NCI-H2196 treated with DMSO at 0.1 percent for 48 hours (cell line): ENCODE measurements at regions not wholly inside any gene's neighbourhood (a gene's known extent, or its start where the extent isn't known, plus 50 kb on each side); places are given as distances from the start of the nearest gene placed in this dataset.
A peak's percentile ranks its signal among the peaks of the same experiment; 100 is the strongest.

Experiments
- DNase-seq: peaks from one replicate; lab custom pipeline; 2025; ENCODE audit not compliant: unreplicated experiment; lab: John Stamatoyannopoulos, UW

- DNase-seq = no peak
Measured at GRCh38 chr20:60810561-60810960, 441.5 kb upstream of the CDH4 start.

DNA sequence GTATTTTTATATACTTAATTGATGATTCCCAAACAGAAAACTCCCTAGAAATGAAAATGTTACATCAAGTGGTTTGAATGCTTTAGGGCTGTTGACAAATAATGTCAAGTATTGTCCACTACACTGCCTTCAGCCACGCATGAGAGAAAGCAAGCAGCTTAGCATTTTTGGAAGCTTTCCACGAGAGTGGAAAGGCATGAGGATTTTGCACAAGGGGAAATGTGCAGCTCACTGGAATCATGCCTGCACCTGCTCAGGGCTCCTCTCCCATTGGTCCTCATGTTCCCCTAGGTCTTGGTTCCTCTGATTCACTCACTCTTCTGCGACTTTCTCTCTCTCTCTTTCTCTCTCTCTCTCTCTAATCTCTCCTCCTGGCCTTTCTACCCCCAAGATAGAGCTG, 439.5 kb upstream of the CDH4 start:
- DNase-seq = no peak

GRCh38 chr20:60813066-60813465, 439.0 kb upstream of the CDH4 start:
- DNase-seq = no peak

GRCh38 chr20:60815656-60816055, 436.4 kb upstream of the CDH4 start:
- no peak for DNase-seq

DNA sequence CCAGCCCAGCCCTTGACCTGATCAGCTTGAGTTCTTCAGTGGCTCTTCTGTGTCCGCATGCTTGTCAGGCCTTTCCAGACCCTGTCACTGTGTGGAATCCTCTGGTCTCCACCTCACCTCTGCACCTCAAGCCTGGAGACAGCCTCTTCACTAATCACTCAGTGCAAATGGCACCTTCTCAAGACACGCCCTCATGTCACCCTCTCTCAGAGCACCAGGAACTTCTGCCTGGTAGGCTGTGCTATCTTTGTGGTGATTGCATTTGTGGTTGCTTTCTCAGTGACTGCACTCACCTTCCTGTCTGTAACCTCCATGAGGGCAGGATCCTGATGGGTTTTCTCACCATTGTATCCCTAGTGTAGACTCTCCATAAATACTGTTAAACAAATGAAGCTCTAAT, 435.2 kb upstream of the CDH4 start:
- DNase-seq = no peak

DNA sequence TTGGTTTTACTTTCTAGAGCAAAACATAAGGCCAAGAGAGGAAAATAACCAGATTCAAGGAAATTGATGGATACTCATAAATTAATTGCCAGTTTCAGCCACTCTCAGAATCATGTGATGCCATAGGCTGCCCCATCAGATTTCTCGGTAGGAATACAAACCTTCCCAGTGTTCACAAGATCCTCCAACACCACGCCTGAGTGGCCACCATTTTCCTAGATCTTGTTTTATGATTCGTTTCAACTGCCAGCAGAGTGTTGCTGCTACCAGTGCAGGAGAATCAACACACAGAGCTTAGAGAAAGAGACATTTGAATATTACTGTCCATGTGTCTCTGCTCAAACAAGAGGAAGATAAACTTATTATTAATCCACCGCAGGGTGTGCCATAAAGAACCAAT, 434.2 kb upstream of the CDH4 start:
- DNase-seq = no peak

GRCh38 chr20:60819511-60819910, 432.6 kb upstream of the CDH4 start:
- DNase-seq = no peak

GRCh38 chr20:60820149-60820548, 431.9 kb upstream of the CDH4 start:
- no peak for DNase-seq

GRCh38 chr20:60820918-60821317, 431.1 kb upstream of the CDH4 start:
- DNase-seq = no peak

GRCh38 chr20:60822699-60823607, 429.1 kb upstream of the CDH4 start:
- DNase-seq = no peak

DNA sequence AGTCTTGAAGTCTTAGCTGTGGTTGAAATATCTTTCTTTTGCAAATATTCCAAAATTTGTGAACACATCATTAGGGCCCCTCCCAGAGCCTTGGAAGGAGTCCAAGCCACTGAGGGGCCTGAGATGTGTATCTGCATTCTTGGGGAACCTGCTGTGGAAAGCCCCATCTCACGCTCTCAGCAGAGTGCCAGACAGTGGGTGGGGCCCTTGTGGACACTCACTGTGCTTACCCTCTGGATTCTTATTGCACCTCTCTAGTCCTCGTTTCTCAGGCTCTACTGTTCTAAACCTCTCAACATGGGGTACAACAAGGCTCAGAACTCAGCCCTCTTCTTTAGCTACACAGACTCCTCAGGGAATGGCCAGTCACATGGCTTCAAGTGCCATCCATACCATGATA, 416.2 kb upstream of the CDH4 start:
- DNase-seq = no peak

DNA sequence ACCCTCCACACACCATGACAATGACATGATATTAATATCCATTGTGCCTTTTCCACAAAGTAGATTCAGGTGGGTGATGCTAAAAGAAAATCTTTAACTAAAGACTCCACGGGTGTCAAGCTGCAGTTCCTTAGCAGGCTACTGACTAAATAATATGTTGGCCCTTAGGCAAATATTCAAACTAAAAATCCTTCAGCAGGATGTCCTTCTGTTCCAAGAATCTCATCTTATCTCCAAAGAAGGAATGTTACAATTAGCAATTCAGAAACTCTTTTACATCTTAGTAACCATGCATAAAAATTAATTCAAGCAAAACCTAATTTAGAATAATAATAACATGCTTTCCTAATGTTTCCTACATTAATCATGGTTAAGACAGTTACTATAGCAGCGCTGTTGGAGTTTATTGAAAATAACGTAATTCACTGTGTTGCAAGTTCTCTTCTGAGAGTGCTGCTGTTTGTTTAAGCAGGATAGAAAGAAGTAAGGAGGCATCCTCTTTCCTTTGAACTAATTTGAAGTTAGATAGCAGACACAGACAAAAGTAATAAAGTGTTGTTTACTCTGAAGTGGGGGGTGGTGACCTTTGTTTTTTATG, 414.8 kb upstream of the CDH4 start:
- DNase-seq = no peak

GRCh38 chr20:60838297-60838696, 413.8 kb upstream of the CDH4 start:
- no peak for DNase-seq

- DNase-seq = no peak
Measured at GRCh38 chr20:60840971-60841370, 411.1 kb upstream of the CDH4 start.

- no peak for DNase-seq
Measured at GRCh38 chr20:60845146-60845545, 406.9 kb upstream of the CDH4 start.

DNA sequence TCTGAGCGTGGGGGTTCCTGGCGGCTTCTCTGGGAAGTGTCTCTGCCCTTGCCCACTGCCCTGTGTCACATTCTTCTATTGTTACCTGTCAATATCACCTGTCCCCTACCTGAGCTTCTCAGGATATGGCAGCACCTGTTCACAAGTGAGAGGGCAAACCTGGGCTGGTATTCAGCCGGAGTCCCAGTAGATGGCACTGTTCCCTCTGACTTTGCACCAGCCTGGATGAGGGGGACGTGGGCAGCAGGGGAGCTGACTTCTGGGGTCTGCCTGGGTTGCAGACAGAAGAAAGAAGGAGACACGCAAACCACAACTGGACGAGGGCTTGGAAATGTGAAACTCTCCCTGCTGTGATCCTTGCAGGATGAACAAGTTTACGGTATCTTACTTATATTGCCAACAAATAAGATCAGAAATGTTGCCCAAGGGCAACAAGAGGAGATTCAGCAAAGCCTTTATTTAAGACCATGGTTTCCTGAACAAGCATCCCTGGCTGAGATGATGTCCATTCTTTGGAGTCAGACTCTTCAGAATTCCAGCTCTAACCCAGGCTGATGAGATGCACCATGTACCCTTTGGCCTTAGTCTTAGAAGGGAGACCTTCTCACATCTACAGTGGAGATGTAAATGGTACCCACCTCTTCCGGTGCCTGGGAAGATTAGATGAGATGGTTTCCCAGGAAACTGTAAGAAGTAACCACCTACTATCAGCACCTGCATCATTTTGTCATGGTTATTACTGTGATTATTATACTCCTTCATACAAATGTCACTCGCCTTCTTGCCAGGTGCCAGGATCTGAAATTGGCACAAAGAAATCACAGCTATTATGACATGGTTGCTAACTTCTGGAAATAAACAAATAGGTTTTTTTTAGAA, 400.0 kb upstream of the CDH4 start:
- peak; percentile 3 for DNase-seq

DNA sequence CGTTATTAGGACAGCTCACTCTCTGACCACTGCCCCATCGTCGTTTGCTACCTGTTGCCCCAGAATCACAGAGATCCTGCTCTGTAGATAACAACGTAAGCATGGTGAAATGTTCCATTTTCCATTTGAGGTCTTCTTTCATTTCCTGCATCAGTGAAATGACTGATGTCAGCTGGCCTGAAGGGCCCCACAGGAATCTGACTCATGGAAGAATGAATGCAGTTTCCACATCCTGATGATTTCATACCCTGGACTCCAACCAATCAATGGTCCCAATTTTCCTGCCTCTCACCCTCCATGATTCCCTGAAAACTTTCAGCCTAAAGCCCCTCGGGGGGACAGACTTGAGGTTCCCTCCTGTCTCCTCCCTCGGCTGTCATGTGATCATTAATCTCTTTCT, 394.4 kb upstream of the CDH4 start:
- no peak for DNase-seq

GRCh38 chr20:60862601-60863000, 389.5 kb upstream of the CDH4 start:
- DNase-seq = no peak

DNA sequence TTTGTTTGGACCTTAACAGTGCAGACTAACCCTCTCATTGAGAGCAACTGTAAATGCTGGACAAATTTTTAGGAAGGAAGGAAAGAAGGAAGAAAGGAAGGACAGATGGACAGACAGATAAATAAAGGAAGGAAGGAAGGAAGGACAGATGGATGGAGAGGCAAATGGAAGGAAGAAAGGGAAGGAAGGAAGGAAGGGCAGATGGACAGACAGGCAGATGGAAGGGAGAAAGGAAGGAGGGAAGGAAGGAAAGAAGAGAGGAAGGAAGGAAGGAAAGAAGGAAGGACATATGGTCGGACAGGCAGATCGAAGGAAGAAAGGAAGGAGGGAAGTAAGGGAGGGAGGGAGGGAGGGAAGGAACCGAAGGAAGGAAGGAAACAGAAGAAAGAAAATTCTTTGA, 388.5 kb upstream of the CDH4 start:
- DNase-seq = no peak

DNA sequence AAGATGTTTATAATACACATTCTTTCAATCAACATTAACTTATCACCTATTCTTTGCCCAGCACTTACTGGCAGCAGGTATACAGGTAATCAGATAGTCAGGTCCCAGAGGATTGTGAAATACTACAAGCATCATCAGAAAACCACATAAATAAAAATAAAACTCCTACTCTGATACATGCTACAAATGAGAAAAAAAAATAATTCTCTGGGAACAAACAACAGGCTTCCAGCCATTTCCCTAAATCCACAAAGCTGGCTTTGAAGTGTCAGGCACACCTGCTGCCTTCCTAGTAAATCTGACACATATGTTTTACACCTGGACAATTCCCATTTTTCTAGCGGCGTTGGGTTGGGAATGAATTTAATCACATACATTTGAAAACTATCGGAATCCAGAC, 384.5 kb upstream of the CDH4 start:
- no peak for DNase-seq

GRCh38 chr20:60868316-60868891, 383.7 kb upstream of the CDH4 start:
- DNase-seq = no peak
